ENCODE measurements at regions not wholly inside any gene's neighbourhood (a gene's known extent, or its start where the extent isn't known, plus 50 kb on each side); places are given as distances from the start of the nearest gene placed in this dataset.
"Not testable (repeated sequence)": the region's sequence is repeated elsewhere in the genome, so short reads cannot be mapped to it uniquely, and the experiment has no call there.

GRCh38 chr15:69928890-69929289, 168.8 kb downstream of the TLE3 start:
- DNase-seq (ENCODE audit: extremely low read depth, low read depth, low spot score), result not testable (repeated sequence)

GRCh38 chr15:69929905-69930630, 167.6 kb downstream of the TLE3 start:
- DNase-seq (ENCODE audit: extremely low read depth, low read depth, low spot score), result no peak

DNA sequence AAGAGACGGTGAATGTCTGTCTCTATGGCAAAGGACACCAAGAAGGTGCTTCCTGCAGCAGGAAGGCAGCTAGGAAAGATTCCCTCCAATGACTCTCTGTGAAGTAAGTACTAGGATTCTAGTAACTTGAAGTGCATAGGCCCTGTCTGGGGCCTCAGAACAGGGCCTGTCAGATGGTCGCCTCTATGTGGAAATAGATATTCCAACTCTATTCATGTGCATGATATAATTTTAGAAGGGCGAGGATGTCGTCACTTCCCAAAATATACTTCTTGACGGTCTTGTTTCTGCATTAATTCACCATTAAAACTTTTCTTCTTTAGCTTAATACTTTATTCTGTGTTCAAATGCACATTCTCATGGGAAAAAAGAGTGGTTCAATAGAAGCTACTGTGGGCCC, 167.0 kb downstream of the TLE3 start:
- DNase-seq (ENCODE audit: extremely low read depth, low read depth, low spot score), result no peak

DNA sequence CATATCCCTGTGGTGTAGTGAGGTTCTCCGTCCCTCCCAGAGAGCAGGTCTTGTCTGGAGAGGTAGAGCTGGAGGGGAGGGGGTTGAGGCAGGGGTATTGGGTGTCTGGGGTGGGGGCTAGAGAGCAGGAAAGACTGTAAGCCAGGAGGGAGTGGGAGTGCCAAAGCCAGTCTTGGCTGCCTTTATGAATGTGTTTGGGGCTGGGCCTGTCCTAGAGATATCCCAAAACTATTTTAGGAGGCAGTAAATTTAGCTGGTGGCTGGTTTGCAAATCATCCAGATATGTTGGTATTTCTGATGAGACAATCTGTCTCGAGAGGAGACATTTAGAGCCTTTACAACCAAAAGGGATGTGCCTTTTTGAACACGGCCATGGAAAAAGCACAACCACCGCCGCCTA, 166.6 kb downstream of the TLE3 start:
- no peak for DNase-seq (ENCODE audit: extremely low read depth, low read depth, low spot score)

- DNase-seq (ENCODE audit: extremely low read depth, low read depth, low spot score), result no peak
These were observed 163.1 kb downstream of the TLE3 start for GRCh38 chr15:69934607-69935006.

DNA sequence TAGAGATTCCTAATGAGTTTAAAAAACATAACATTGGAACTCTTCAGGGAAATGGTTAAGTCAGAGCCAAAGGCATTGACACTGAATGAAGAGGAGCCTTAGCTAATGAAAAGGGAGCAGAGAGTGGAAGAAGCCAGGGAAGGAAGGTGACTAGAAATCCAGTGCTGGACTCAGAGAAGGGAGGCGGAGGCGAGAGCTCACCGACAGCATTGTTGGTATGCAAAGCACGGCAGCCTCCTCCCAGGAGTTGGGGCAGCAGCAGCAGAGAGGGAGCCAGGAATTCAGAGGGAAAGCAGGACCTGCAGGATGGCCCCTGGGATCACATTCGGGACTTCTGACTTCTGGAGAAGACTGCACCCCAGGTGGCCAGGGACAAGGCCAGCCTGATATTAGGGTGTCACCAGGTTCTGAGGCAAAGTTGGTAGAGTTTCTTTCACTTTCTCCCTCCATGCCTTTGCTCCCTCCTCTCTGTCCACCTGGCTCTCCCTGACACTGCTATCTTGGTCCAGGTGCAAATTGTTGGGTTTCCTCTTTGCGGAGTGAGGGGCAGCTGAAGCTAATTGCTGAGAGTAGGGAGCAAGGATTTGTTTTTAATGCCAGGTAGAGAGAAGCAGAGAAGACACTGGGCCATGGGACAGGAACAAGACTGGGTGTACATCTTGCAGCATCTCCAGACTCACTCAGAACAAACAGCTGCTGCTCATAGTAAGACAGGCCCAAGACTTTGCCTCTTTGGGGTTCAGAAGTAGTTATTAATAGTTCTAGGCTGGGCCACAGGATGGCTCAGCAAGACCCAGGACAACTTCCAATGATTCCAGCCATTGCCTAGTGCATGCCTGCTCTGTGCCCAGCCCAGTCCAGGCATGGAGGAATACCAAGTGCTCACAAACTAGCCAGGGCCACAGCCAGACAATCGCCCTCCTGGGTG, 157.9 kb downstream of the TLE3 start:
- no peak for DNase-seq (ENCODE audit: extremely low read depth, low read depth, low spot score)

DNA sequence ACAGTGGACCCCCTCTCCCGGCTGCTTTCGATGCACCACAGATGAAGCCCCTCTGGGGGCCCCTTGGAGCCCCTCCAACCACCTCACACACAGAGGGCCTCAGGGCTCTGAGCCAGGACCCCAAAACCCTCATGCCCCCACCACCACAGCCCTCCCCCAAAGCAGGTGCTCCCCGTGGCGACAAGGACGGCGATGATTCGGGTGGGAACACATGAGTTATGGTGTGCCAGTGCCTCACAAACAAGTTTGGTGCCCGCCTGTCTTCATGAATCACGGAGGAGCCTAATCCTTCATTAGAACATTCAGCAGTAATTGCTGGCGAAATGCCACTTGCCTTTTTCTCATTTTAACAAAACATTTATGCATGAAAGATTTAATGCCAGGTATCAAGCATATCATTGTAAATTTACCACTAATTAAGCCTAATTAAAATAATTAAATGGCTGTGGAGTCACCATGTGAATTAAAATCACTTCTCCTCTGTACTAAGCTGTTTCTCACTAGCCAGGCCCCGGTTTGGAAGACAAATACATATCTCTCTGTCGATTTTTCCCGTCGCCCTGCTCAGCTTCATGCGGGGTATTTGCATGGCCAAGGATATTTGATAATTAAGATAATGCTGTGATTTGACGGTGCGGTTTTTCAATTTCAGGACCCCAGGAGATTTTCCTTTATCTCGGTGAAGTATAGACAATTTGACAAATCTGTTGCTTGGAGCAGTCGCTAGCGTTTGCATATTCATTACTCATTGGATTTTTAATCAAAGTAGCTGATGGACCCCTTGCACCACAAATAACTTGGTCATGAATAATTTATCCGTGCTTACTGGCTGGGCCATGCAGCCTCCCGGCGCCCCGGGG, 157.0 kb downstream of the TLE3 start:
- DNase-seq (ENCODE audit: extremely low read depth, low read depth, low spot score), result no peak

DNA sequence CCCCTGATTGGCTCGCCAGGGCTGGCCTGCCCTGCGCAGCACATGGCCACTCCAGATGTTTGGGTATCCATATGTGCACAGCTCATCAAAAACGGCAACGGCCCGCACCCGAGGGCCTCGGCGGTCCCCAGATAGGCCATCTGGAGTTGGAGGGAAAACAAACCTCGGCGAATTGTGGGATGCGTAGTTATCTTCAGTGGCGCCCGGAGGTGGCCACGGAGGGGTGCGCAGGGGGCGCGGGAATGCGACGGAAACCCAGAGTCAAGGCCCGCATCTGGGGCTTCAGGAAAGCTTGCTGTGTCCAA, 156.5 kb downstream of the TLE3 start:
- no peak for DNase-seq (ENCODE audit: extremely low read depth, low read depth, low spot score)

- DNase-seq (ENCODE audit: extremely low read depth, low read depth, low spot score), result no peak
These were observed 155.8 kb downstream of the TLE3 start for GRCh38 chr15:69941706-69942495.

- no peak for DNase-seq (ENCODE audit: extremely low read depth, low read depth, low spot score)
These were observed 154.1 kb downstream of the TLE3 start for GRCh38 chr15:69943637-69944036.

DNA sequence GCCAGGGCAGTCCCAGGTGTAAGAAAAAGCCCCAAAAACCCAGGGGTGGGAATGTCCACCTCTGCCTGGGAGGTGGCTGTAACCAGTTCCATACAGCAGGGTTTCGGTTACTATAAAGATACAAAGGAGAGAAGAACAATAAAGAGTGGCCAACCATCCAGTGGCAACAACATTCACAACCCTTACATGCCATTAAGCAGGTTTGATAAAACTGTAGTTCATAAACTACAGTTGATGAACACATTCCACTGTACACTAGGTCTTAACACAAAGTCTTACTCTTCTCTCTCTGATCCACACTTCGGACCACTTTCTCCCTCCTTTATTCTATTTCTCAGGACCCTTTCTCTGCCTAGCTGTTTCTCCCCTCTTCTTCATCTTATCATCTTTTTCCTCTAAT, 152.0 kb downstream of the TLE3 start:
- DNase-seq (ENCODE audit: extremely low read depth, low read depth, low spot score), result no peak

DNA sequence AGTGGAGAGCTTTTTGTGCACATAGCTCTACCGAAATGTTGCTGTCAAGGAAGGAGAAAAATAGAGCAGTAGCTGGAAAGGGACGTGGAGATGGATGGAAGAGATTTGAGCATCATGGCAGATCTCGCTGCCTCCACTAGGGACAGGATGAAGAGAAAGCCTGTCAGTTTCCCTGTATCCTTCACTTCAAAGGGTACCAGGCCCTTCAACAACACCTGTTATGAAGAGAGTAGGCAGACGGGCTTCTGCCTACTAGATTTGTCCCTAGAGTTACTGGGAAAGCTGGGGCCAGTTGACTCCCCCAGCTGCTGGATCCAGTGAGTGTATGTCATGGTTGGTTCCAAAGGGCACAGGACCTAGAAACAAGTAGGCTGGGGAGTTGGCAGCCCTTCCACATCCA, 150.8 kb downstream of the TLE3 start:
- no peak for DNase-seq (ENCODE audit: extremely low read depth, low read depth, low spot score)

DNA sequence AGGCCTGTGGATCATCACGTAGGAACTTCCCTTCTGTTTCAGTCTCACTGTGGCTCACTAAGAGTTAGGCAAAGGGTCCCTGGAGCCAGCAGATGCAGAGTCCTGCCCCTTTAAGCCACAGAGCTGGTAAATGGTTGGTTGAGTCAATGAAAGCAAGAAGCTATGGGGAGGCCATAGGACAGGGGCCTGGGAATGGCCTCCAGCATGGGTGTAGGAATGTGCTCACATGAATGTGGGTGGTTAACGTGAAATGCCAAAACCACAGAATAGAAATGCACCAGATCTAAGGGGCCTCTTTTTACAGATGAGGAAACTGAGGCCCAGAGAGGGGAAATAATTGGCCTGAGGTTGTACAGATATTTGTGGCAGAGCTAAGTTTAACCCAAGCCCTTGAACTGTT, 150.3 kb downstream of the TLE3 start:
- no peak for DNase-seq (ENCODE audit: extremely low read depth, low read depth, low spot score)

- no peak for DNase-seq (ENCODE audit: extremely low read depth, low read depth, low spot score)
These were observed 148.2 kb downstream of the TLE3 start for GRCh38 chr15:69949485-69949884.

DNA sequence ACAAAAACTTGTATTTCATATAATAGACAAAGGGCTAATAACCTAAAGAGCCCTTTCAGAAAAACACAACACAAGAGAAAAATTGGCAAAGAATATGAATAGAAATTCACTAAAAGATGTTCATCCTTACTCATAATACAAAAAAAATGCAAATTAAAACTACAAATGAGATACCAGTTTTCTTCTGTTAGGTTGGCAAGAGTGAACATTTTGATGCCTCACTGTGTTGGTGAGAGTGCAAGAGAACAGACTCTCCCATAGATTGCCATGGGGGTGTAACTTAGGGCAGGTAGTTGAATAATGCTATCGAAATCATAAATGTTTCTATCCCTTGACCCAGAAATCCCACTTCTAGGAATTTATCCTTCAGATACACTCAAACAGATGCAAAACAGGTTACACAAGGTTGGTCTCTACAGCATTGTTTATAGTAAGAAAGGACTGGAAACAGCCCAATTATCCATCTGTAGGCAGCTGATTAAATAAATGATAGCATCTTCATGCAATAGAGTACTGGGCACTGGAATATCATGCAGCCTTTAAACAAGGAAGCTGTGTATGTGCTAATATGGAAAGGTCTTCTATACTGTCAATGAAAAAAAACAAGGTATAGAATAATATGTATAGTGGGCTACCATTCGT, 146.3 kb downstream of the TLE3 start:
- no peak for DNase-seq (ENCODE audit: extremely low read depth, low read depth, low spot score)

GRCh38 chr15:69951898-69952555, 145.7 kb downstream of the TLE3 start:
- no peak for DNase-seq (ENCODE audit: extremely low read depth, low read depth, low spot score)

DNA sequence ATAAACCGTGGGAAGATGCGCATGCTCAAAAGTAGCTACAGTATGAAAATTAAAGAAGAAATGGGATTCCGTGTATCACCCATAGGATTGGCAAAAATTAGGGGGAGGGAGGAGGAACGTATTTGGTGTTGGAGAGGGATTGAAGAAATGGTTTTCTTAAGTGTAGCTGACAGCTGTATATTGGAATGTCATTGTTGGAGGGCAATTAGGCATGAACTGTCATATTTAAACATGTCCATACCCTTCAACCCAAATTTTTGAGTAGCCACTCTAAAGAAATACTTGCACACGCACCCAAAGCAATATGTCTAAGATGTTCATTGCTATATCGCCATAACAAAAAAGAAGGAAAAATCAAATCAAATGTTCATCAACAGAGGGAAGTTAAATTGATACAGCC, 144.7 kb downstream of the TLE3 start:
- DNase-seq (ENCODE audit: extremely low read depth, low read depth, low spot score), result no peak

- no peak for DNase-seq (ENCODE audit: extremely low read depth, low read depth, low spot score)
These were observed 143.9 kb downstream of the TLE3 start for GRCh38 chr15:69953816-69954215.

GRCh38 chr15:69954666-69955065, 143.1 kb downstream of the TLE3 start:
- no peak for DNase-seq (ENCODE audit: extremely low read depth, low read depth, low spot score)
